Testis (tissue), 2 donors: ENCODE measurements at regions not wholly inside any gene's neighbourhood (a gene's known extent, or its start where the extent isn't known, plus 50 kb on each side); places are given as distances from the start of the nearest gene placed in this dataset.

Experiments
- DNase-seq: peaks from one replicate; pipeline ENCODE4 v3.0.0-alpha.2; 2019
- H3K27ac ChIP-seq, 2 donors: fragments of 200-600 bp; sonication (generic); one replicate each; pipeline ENCODE4 v1.5.1; 2019
- H3K27me3 ChIP-seq: fragments of 200-600 bp; sonication (generic); one replicate; pipeline ENCODE4 v1.5.1; 2019
- H3K36me3 ChIP-seq: fragments of 200-600 bp; sonication (generic); one replicate; pipeline ENCODE4 v1.5.1; 2017; ENCODE audit warnings: low read depth; ENCODE audit errors: missing control alignments
- H3K4me1 ChIP-seq: fragments of 200-600 bp; sonication (generic); one replicate; pipeline ENCODE4 v1.5.1; 2019
- H3K4me3 ChIP-seq, 2 donors: fragments of 200-600 bp; sonication (generic); one replicate each; pipeline ENCODE4 v1.5.1; 2017 to 2019
- H3K9me3 ChIP-seq: fragments of 200-600 bp; sonication (generic); one replicate; pipeline ENCODE4 v1.5.1; 2017
- POLR2A ChIP-seq: fragments of 450-650 bp; IDR thresholded peaks from one replicate; pipeline ENCODE4 v1.6.1; 2017; ENCODE audit warnings: antibody characterized with exemption, mild to moderate bottlenecking, moderate library complexity
- WGBS, 2 donors: methylation state at CpG; one replicate each; pipeline ENCODE4 v1.1.5; 2018; 5-methylcytosine and 5-hydroxymethylcytosine counted together
- intact Hi-C: fragments of 100-400 bp; cut with DNase I; formaldehyde crosslinking; loops from one replicate; pipeline ENCODE4 v1.15.1; 2023; ENCODE audit warnings: low total_unique reads
- TF ChIP-seq, protein P1 (sequence below), 3 experiments: fragments of 450-650 bp in 2 of 3; fragments of 200-600 bp in 1 of 3; sonication (generic) in 1 of 3; IDR thresholded peaks; one replicate each; pipeline ENCODE4 v1.5.1; 2016 to 2019; ENCODE audit warnings: antibody characterized with exemption in 3 of 3, mild to moderate bottlenecking in 2 of 3, moderate library complexity in 1 of 3

DNA sequence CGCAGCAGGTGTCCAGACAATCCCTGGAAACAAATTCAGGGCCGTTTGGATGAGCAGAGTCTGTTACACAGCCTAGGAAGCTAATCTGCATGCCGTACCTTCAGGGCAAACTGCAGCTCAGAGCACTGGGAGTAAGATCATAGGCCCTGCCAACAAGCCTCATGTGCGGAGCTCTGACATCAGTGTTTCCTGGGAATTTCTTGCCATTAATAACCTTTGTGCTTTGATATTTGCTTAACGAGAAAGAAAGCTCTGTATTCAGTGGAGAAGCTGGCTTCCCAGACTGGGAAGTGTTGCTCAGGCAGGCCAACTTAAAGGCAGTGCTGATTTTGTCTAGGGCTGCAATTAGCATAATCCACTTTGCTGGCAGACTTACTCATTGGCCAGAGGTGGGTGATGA is 116.1 kb upstream of the KLHL25 start:
- Histone ChIP-seq H3K9me3 (no peaks in the 10 kb centered on the region), H3K4me3 (no peak overlapping the region), H3K27me3 (no peaks in the 10 kb centered on the region), H3K36me3 (no peaks in the 10 kb centered on the region), H3K4me1 (no peaks in the 10 kb centered on the region), H3K27ac (no peak overlapping the region)
- no peak for TF ChIP-seq POLR2A
- TF ChIP-seq, protein P1, sequence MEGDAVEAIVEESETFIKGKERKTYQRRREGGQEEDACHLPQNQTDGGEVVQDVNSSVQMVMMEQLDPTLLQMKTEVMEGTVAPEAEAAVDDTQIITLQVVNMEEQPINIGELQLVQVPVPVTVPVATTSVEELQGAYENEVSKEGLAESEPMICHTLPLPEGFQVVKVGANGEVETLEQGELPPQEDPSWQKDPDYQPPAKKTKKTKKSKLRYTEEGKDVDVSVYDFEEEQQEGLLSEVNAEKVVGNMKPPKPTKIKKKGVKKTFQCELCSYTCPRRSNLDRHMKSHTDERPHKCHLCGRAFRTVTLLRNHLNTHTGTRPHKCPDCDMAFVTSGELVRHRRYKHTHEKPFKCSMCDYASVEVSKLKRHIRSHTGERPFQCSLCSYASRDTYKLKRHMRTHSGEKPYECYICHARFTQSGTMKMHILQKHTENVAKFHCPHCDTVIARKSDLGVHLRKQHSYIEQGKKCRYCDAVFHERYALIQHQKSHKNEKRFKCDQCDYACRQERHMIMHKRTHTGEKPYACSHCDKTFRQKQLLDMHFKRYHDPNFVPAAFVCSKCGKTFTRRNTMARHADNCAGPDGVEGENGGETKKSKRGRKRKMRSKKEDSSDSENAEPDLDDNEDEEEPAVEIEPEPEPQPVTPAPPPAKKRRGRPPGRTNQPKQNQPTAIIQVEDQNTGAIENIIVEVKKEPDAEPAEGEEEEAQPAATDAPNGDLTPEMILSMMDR (IDR thresholded peaks at IDR 0.05), result no peak
- 57 to 59% methylated on average over 5 of the region's 5 CpGs for WGBS, 2 donors
- intact Hi-C loops, result no loop called here
- DNase-seq, result no peak

GRCh38 chr15:85913461-85913860 is 118.7 kb upstream of the KLHL25 start:
- no peak overlapping the region for H3K4me3 ChIP-seq
- 72 to 79% methylated on average over 2 of the region's 2 CpGs for WGBS, 2 donors
- intact Hi-C loops, result no loop called here
- no peak for DNase-seq
- H3K27ac ChIP-seq, result no peak overlapping the region
- no peaks in the 10 kb centered on the region for H3K36me3 ChIP-seq
- H3K9me3 ChIP-seq, result no peaks in the 10 kb centered on the region
- no peaks in the 10 kb centered on the region for H3K4me1 ChIP-seq
- TF ChIP-seq, protein P1 (IDR thresholded peaks at IDR 0.05), result no peak
- H3K27me3 ChIP-seq, result no peaks in the 10 kb centered on the region

GRCh38 chr15:85920956-85921355 is 126.2 kb upstream of the KLHL25 start:
- Histone ChIP-seq H3K36me3 (no peaks in the 10 kb centered on the region), H3K9me3 (no peaks in the 10 kb centered on the region), H3K27ac (no peak overlapping the region), H3K27me3 (no peaks in the 10 kb centered on the region), H3K4me1 (no peaks in the 10 kb centered on the region), H3K4me3 (no peak overlapping the region)
- intact Hi-C loops, result no loop called here
- TF ChIP-seq, protein P1 (IDR thresholded peaks at IDR 0.05), result no peak
- no peak for TF ChIP-seq POLR2A
- 59 to 68% methylated on average over 5 of the region's 5 CpGs for WGBS, 2 donors
- DNase-seq, result no peak

DNA sequence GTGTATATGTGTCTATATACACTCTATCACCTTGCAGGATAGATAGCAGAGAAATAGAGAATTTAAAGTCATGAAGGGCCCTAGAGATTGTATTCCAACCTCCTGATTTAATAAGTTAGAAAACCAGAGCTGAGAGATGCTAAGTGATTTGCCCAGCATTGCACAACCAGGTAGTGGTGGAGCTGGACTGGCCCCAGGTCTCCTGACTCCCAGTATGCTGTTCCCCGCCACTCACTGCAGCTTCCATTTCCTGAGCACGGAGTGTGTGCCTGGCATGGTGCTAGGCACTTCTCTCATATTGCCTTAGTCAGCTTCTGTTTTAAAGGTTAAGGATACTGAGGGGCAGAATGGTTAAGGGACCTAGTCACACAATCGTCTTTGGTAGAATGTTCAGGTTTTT is 129.4 kb upstream of the KLHL25 start:
- Histone ChIP-seq H3K4me1 (no peaks in the 10 kb centered on the region), H3K9me3 (no peaks in the 10 kb centered on the region), H3K36me3 (no peaks in the 10 kb centered on the region), H3K27ac (no peak overlapping the region), H3K27me3 (no peaks in the 10 kb centered on the region), H3K4me3 (no peak overlapping the region)
- 83 to 90% methylated on average over 3 of the region's 3 CpGs for WGBS, 2 donors
- intact Hi-C loops, result no loop called here
- DNase-seq, result no peak
- TF ChIP-seq, protein P1 (IDR thresholded peaks at IDR 0.05), result no peak
- no peak for TF ChIP-seq POLR2A

DNA sequence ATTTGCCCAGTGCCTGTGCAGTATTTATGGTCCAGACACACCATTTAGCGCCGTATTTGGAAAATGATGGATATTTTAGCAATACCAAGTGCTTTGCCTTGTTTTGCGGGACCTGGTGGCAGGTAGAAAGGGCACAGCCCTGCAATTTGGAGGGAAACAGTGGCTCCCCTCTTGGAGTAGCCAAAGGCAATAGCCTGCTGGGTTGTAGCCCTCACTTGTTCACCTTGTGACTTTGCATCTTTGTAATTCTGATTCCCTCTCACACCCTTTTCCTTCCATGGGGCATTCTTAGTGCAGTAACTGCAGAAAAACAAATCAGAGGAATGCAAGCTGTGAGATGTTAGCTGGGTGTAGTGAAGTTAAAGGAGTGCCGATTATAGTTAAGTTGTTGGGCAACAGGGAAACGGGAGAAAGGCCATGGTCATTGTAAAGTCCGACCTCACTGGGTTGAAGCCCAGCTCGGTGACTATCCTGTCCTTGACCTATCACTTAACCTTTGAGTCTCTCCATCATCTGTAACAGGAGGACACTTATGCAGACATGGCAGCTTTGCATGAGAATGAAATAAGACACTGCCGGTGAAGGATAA is 131.0 kb upstream of the KLHL25 start:
- intact Hi-C loops, result no loop called here
- DNase-seq, result no peak
- Histone ChIP-seq H3K4me1 (no peaks in the 10 kb centered on the region), H3K27me3 (no peaks in the 10 kb centered on the region), H3K9me3 (no peaks in the 10 kb centered on the region), H3K36me3 (no peaks in the 10 kb centered on the region), H3K4me3 (no peak overlapping the region), H3K27ac (no peak overlapping the region)
- WGBS, 2 donors, result 58 to 66% methylated on average over 8 of the region's 8 CpGs
- TF ChIP-seq, protein P1 (IDR thresholded peaks at IDR 0.05), result no peak
- TF ChIP-seq POLR2A, result no peak
